GM19467 (cell line): ENCODE measurements at regions not wholly inside any gene's neighbourhood (a gene's known extent, or its start where the extent isn't known, plus 50 kb on each side); places are given as distances from the start of the nearest gene placed in this dataset.

Experiments
- ATAC-seq: cut with Tn5 transposase; IDR thresholded peaks from one replicate; pipeline ENCODE4 v1.9.1; 2021; ENCODE audit warnings: mild to moderate bottlenecking, moderate library complexity; ENCODE audit not compliant: unreplicated experiment

DNA sequence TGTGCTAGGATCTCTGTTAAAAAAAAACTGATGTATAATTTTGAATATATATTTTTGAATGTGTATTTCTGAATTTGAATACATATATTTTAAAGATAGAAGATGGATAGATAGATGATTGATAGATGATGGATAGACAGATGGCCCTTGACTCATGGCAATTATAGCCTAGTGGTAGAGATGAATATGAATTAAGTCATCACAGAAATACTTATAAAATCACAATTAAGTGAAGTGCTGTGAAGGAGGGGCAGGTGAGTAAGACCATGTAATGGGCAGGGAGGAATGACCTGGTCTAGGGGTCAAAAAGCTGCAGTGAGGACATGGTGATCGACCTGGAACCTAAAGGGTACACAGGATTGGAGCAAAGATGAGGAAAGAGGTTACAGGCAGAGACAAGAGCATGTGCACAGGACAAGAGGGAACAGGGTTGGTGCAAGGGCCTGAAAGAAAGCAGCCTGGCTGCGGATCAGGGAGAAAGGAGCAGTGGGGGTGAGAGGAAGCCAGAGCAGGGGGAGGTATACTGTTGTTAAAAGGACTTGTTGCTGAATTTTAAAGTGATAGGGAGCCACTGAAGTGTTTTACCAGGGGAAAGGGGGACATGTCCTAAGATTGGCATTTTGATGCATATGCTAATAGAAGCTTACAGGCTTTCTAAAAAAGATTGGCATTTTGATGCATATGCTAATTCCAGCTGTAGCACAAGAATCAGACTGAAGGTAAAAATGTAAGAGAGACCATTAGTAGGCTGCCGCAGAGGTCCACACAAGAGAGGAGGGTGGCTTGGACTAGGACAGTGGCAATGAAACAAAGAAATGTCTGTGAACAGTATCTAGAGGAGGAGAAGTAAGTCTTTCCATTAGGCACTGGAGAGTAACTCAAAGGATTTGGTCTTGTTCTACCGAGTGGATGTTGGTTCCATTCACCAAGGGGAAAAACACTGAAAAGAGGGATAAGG, 527.8 kb downstream of the AGTPBP1 start:
- no peak for ATAC-seq

GRCh38 chr9:85212887-85213286, 528.9 kb downstream of the AGTPBP1 start:
- ATAC-seq = no peak

DNA sequence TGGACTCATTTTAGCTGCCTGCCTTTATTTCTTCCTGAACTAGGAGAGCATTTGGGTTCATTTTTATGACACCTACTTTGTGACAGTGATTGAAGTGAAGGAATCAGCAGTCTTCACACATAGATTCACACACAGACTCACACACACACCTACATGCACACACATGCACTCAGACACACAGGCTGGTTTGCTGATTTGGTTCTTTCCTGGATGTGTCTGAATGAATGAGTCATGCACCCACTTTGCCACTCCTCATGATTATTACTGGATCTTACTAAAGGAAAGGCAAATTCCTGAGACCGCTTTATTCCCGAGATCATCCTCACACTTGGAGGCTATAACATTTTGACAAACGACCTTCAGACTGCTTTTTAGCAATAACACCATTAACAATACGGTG, 529.5 kb downstream of the AGTPBP1 start:
- ATAC-seq = no peak

DNA sequence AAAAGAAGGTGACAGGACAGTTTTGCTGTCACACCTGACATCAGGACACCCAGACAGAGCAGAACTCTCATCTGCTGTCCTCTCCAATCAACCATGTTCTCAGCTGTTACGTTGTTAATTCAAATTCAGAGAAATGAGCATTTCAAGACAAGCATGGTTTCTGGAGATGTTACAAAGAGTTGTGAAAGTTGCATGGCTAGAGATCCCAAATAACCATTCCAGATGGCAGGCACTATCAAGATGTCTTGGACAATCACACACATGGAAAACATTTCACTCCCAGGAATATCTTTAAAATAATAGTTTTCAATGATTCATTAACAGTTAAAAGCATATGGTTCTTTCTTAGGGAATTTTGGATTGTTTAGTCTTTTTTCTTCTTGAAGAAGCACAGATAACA, 533.1 kb downstream of the AGTPBP1 start:
- ATAC-seq = no peak

GRCh38 chr9:85204176-85204575, 534.6 kb downstream of the NTRK2 start:
- ATAC-seq = no peak

DNA sequence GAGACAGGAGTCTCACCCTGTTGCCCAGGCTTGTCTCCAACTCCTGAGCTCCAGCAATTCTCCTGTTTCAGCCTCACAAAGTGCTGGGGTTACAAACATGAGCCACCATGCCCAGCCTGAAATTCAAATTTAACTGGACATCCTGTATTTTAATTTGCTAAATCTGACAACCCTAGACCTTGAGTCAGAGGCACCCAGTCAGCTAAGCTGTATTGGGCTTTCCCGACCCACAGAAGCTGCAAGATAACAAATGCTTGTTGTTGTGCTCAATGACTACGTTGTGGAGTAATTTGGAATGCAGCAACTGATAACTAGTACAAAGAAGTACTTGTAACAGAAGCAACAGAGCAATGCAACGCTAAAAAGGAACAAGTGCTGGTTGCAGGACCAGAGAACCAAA, 533.1 kb downstream of the NTRK2 start:
- no peak for ATAC-seq

DNA sequence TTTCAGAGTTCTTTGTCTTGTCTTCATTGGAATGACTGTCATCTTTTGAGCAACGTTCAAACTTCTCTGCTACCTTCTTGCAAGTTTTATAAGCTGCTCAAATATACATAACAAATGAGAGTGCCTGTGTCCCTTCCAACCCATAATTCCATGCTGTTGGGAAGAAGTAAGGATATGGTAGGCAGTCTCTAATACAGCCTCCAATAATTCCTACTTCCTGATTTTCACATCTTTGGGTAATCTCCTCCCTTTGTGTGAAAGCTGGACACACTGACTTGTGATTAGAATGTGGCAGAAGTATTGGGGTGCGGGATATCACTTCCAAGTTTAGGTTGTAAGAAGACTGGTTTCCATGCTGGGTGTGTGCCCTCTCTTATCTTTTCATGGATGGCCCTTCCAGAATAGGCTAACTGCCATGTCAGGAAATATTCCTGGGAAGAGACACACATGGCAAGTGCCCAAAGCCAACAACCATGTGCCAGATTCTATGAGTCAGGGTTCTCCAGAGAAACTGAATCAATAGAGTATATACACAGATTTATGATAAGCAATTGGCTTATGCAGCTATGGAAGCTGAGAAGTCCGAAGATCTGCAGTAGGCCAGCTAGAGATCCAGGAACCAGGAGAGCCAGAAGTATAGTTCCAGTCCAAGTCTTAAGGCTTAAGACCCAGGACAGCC, 531.3 kb downstream of the NTRK2 start:
- ATAC-seq = no peak

DNA sequence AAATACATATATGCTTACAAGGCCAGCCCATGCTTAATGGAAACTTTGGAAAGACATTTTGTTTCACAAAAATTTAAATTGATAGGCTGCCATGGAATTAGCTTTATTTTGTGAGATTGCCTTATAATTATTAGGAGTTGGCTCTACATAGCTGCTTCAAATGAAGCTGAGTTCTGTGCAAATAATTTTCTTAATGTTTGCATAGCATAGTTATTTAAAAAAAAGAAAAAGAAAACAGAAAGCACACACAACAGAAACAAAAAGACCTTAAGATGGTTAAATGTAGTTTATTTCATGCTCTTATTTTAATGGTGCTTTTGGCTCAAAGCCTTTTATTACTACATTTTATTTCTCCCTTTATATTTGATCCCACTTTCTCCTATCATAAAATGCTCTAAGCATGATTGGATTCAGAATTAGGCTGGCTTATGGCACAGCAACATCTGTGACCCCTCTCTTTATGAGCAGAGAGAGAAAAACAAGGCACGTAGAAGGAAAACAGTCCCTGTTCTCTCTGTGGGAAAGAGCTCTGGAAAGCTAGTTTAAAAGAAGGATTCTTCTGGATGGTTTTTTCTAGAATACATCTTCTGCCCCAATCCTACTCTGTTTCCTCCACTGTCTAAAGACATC, 530.5 kb downstream of the NTRK2 start:
- no peak for ATAC-seq

DNA sequence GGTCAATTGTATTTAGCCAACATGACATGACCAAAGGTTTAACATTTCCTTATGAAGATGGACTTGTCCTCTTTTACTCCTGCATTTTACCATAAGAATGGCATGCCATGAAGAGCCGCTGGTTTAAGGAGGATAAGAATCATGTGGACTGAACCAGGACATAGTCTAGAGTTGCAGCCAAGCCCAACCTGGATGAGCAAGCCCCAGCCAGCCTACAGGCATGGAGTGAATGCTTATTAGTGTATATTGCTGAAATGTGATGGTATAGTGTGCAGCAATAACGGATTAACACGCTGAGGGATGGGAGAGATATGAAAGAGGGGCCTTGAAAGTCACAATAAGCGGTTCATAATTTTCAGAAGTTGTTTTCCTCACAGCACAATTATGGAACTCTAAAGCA, 523.2 kb downstream of the NTRK2 start:
- no peak for ATAC-seq

DNA sequence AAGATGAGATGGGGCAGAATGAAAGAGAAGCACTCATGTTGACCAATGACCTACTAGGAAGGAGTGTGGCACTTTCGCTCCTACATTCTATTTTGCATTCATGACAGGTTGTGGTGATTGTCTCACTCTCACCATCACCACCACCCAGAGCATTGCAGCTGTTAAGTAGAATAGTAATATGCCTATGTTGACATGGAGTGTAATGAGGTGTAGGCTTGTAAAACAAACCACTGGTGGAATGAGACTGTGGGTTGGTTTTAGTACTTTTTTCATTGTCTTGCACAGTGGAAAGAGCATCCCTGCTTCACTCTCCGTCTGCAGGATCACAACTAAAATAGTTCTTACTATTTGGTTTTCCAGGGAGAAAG, 516.7 kb downstream of the NTRK2 start:
- ATAC-seq = no peak

DNA sequence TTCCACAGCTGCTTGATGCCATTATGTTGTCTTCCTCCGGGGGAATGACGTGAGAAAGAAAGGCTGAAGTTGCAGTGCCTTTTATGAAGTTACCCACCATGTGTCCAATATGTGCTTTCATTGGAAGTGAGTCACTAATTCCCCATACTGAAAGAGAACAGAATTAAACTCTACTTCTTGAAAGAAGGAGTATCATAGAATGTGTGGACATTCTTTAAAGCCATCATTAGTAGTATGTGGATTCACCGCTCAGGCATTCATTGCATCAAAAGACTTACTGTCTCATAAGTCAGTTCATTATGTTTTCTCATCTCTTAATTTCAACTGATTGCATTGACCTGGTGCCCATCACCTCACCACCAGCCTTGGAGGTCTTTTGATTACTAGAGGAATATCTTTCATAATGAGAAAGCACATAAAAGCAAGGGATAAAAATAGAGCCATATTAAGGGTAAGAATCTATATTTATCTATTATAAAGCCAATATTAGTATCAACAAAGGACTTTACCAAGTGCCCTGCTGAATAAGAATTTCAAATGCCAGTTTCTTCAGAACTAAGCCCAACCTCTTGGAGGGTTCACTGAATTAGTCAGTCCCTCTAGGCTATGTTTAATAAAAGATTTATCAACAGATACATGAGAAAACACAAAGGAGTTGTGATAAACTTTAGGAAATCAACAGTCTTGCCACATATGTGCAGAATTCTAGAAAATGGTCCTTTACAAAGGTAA, 516.1 kb downstream of the NTRK2 start:
- ATAC-seq = no peak

- ATAC-seq = no peak
Measured at GRCh38 chr9:85182383-85182782, 512.9 kb downstream of the NTRK2 start.

- ATAC-seq = no peak
Measured at GRCh38 chr9:85178474-85178873, 508.9 kb downstream of the NTRK2 start.

- no peak for ATAC-seq
Measured at GRCh38 chr9:85173967-85174366, 504.4 kb downstream of the NTRK2 start.

- no peak for ATAC-seq
Measured at GRCh38 chr9:85172001-85172978, 502.8 kb downstream of the NTRK2 start.

- no peak for ATAC-seq
Measured at GRCh38 chr9:85171163-85171562, 501.6 kb downstream of the NTRK2 start.

GRCh38 chr9:85168412-85168811, 498.9 kb downstream of the NTRK2 start:
- no peak for ATAC-seq

- no peak for ATAC-seq
Measured at GRCh38 chr9:85167146-85167545, 497.6 kb downstream of the NTRK2 start.

GRCh38 chr9:85163825-85164224, 494.3 kb downstream of the NTRK2 start:
- no peak for ATAC-seq

GRCh38 chr9:85163415-85163814, 493.9 kb downstream of the NTRK2 start:
- no peak for ATAC-seq
